ENCODE measurements at regions not wholly inside any gene's neighbourhood (a gene's known extent, or its start where the extent isn't known, plus 50 kb on each side); places are given as distances from the start of the nearest gene placed in this dataset.

- TF ChIP-seq RFX5 (IDR thresholded peaks at IDR 0.05; ENCODE audit: low read depth, low read length), result no peak
- no peak for TF ChIP-seq CTCF (conservative IDR thresholded peaks at IDR 0.05; ENCODE audit: low read depth, low read length)
- no peak for TF ChIP-seq POLR2A (IDR thresholded peaks at IDR 0.05; ENCODE audit: low read depth, low read length)
- TF ChIP-seq RAD21 (IDR thresholded peaks at IDR 0.05; ENCODE audit: low read length), result no peak
- TF ChIP-seq CEBPB (IDR thresholded peaks at IDR 0.05; ENCODE audit: low read depth, low read length), result no peak
- no peak for TF ChIP-seq ELK1 (IDR thresholded peaks at IDR 0.05; ENCODE audit: borderline replicate concordance, low read depth, low read length)
Measured at GRCh38 chr22:23431337-23432072, 148.6 kb downstream of the IGLL1 start.

All from IMR-90 (cell line).